ENCODE measurements at regions not wholly inside any gene's neighbourhood (a gene's known extent, or its start where the extent isn't known, plus 50 kb on each side); places are given as distances from the start of the nearest gene placed in this dataset.
"Not testable (repeated sequence)": the region's sequence is repeated elsewhere in the genome, so short reads cannot be mapped to it uniquely, and the experiment has no call there.

DNA sequence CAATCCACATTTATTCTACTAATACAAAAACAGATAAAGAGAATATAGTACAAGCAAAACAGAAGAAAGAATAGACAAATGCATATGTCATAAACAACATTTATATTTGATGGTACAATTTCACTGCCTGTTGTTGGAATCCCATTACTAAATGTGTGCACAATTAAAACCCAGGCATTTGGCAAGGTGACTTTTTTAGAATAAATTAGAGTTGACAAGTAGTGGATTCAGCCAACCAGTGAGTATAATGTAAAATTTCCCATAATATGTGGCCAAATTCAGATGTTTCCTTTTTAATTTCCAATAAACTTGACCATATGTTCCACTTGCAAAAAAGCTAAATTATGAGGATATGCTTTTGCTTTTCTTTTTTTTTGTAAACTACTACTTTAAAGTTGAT lies 1578.8 kb downstream of the OLFM4 start:
- H3K9ac ChIP-seq (ENCODE audit: low read length) = no peak overlapping the region
- H3K4me2 ChIP-seq (ENCODE audit: low read length) = no peak overlapping the region

DNA sequence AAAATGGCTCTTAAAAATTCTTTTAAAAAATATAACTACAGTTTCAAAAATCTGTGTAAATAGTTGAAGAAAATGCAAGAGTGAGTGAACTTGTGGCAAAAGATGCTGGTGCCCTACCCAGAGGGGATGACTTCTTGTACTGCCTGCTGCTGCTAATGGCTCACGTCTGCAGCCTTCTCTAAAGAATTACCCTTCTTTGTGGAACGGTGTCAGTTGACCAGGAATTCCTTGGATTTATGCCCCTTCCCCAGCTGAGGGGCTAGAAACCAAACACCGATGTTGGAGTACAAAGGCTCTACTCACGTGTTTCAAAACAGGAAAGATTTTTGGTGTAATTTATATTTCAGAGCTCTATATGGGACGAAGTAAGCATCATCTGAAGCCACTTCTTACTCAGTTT lies 1582.8 kb downstream of the OLFM4 start:
- H4K91ac ChIP-seq (ENCODE audit: low read depth, low read length) = no peak overlapping the region
- H2BK5ac ChIP-seq (ENCODE audit: low read depth, low read length, poor library complexity) = no peak overlapping the region
- no peaks in the 10 kb centered on the region for H3K9me3 ChIP-seq (ENCODE audit: insufficient read depth, low read depth, low read length)
- H3K27ac ChIP-seq (ENCODE audit: low read depth, low read length) = no peak overlapping the region
- no peak overlapping the region for H2BK12ac ChIP-seq (ENCODE audit: low read length)
- no peak overlapping the region for H3K18ac ChIP-seq (ENCODE audit: low read length)
- H3K4me1 ChIP-seq (ENCODE audit: control insufficient read depth in 1 of 2, insufficient read depth in 2 of 2, low read length in 2 of 2) = no peaks in the 10 kb centered on the region
- no peak overlapping the region for H2AFZ ChIP-seq (ENCODE audit: insufficient read depth, low read length, poor library complexity)
- no peak overlapping the region for H3K4me3 ChIP-seq (ENCODE audit: low read depth, low read length)
- no peak overlapping the region for H4K12ac ChIP-seq (ENCODE audit: low read depth, low read length)
- H3K9ac ChIP-seq (ENCODE audit: low read length) = no peak overlapping the region
- no peak overlapping the region for H3K14ac ChIP-seq (ENCODE audit: low read length)
- no CpG with 5 or more reads among the region's 5 CpGs for WGBS (ENCODE audit: extremely low coverage, insufficient coverage, insufficient read length)
- no peak overlapping the region for H4K8ac ChIP-seq (ENCODE audit: low read depth, low read length)
- no peak overlapping the region for H3K23ac ChIP-seq (ENCODE audit: low read length)
- H3K79me1 ChIP-seq (ENCODE audit: low read length) = no peaks in the 10 kb centered on the region
- H3K27me3 ChIP-seq (ENCODE audit: insufficient read depth, low read length) = no peaks in the 10 kb centered on the region
- no peak overlapping the region for H3K4ac ChIP-seq (ENCODE audit: low read depth, low read length)
- H3K79me2 ChIP-seq (ENCODE audit: control insufficient read depth, insufficient read depth, low read length, poor library complexity) = no peaks in the 10 kb centered on the region
- no peak for DNase-seq
- no peak overlapping the region for H2AK5ac ChIP-seq (ENCODE audit: low read length)
- no peaks in the 10 kb centered on the region for H3K36me3 ChIP-seq (ENCODE audit: control insufficient read depth in 1 of 2, insufficient read depth in 2 of 2, low read length in 2 of 2)
- H3K4me2 ChIP-seq (ENCODE audit: low read length) = no peak overlapping the region
- no peak overlapping the region for H2BK120ac ChIP-seq (ENCODE audit: insufficient read depth, low read length, poor library complexity)

More for the DNA sequence above, 1578.8 kb downstream of the OLFM4 start:
- Histone ChIP-seq H3K23ac (ENCODE audit: low read length) (no peak overlapping the region), H3K79me1 (ENCODE audit: low read length) (no peaks in the 10 kb centered on the region), H3K9me3 (ENCODE audit: insufficient read depth, low read depth, low read length) (no peaks in the 10 kb centered on the region), H2BK12ac (ENCODE audit: low read length) (no peak overlapping the region), H2BK120ac (ENCODE audit: insufficient read depth, low read length, poor library complexity) (no peak overlapping the region), H3K4ac (ENCODE audit: low read depth, low read length) (no peak overlapping the region), H3K4me1 (ENCODE audit: control insufficient read depth in 1 of 2, insufficient read depth in 2 of 2, low read length in 2 of 2) (no peaks in the 10 kb centered on the region), H3K18ac (ENCODE audit: low read length) (no peak overlapping the region), H4K91ac (ENCODE audit: low read depth, low read length) (no peak overlapping the region), H3K4me3 (ENCODE audit: low read depth, low read length) (no peak overlapping the region), H4K12ac (ENCODE audit: low read depth, low read length) (no peak overlapping the region), H4K8ac (ENCODE audit: low read depth, low read length) (no peak overlapping the region), H2AFZ (ENCODE audit: insufficient read depth, low read length, poor library complexity) (no peak overlapping the region), H3K36me3 (ENCODE audit: control insufficient read depth in 1 of 2, insufficient read depth in 2 of 2, low read length in 2 of 2) (no peaks in the 10 kb centered on the region), H3K79me2 (ENCODE audit: control insufficient read depth, insufficient read depth, low read length, poor library complexity) (no peaks in the 10 kb centered on the region), H3K27ac (ENCODE audit: low read depth, low read length) (no peak overlapping the region), H3K27me3 (ENCODE audit: insufficient read depth, low read length) (no peaks in the 10 kb centered on the region), H2BK5ac (ENCODE audit: low read depth, low read length, poor library complexity) (no peak overlapping the region), H2AK5ac (ENCODE audit: low read length) (no peak overlapping the region), H3K14ac (ENCODE audit: low read length) (no peak overlapping the region)
- DNase-seq = no peak

DNA sequence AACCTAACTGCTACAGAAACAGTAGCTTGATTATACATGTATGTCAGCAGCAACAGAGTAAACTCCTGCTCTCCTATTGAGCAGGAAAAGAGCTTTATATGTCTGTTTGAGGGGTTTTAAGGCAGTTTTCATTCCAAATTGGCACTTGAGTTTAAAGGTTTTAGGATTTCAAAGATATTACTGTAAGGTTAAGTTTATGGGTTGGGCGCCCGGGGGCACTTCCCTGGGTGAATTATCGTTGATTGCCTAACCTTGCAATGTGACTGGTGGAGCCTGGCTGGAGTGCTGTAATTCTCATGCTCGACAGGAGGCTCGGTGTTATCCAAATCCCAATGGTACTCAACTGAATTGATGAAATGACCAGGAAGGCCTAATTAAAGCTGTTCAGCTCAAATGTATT lies 1586.1 kb downstream of the OLFM4 start:
- peak; percentile 2 to 3 for DNase-seq
- no peak overlapping the region for H3K14ac ChIP-seq (ENCODE audit: low read length)
- no peak overlapping the region for H2BK120ac ChIP-seq (ENCODE audit: insufficient read depth, low read length, poor library complexity)
- no peak overlapping the region for H2AFZ ChIP-seq (ENCODE audit: insufficient read depth, low read length, poor library complexity)
- H3K4me3 ChIP-seq (ENCODE audit: low read depth, low read length) = no peak overlapping the region
- no peak overlapping the region for H4K12ac ChIP-seq (ENCODE audit: low read depth, low read length)
- no peaks in the 10 kb centered on the region for H3K9me3 ChIP-seq (ENCODE audit: insufficient read depth, low read depth, low read length)
- H2BK12ac ChIP-seq (ENCODE audit: low read length) = no peak overlapping the region
- H2AK5ac ChIP-seq (ENCODE audit: low read length) = no peak overlapping the region
- H3K9ac ChIP-seq (ENCODE audit: low read length) = no peak overlapping the region
- H3K36me3 ChIP-seq (ENCODE audit: control insufficient read depth in 1 of 2, insufficient read depth in 2 of 2, low read length in 2 of 2) = no peaks in the 10 kb centered on the region
- H3K27me3 ChIP-seq (ENCODE audit: insufficient read depth, low read length) = no peaks in the 10 kb centered on the region
- no peak overlapping the region for H3K27ac ChIP-seq (ENCODE audit: low read depth, low read length)
- WGBS (ENCODE audit: extremely low coverage, insufficient coverage, insufficient read length) = no CpG with 5 or more reads among the region's 5 CpGs
- H3K79me2 ChIP-seq (ENCODE audit: control insufficient read depth, insufficient read depth, low read length, poor library complexity) = no peaks in the 10 kb centered on the region
- H3K4ac ChIP-seq (ENCODE audit: low read depth, low read length) = no peak overlapping the region
- H3K18ac ChIP-seq (ENCODE audit: low read length) = no peak overlapping the region
- H2BK5ac ChIP-seq (ENCODE audit: low read depth, low read length, poor library complexity) = no peak overlapping the region
- no peaks in the 10 kb centered on the region for H3K79me1 ChIP-seq (ENCODE audit: low read length)
- no peak overlapping the region for H4K8ac ChIP-seq (ENCODE audit: low read depth, low read length)
- H3K4me1 ChIP-seq (ENCODE audit: control insufficient read depth in 1 of 2, insufficient read depth in 2 of 2, low read length in 2 of 2) = no peaks in the 10 kb centered on the region
- no peak overlapping the region for H3K4me2 ChIP-seq (ENCODE audit: low read length)
- H4K91ac ChIP-seq (ENCODE audit: low read depth, low read length) = no peak overlapping the region
- no peak overlapping the region for H3K23ac ChIP-seq (ENCODE audit: low read length)

DNA sequence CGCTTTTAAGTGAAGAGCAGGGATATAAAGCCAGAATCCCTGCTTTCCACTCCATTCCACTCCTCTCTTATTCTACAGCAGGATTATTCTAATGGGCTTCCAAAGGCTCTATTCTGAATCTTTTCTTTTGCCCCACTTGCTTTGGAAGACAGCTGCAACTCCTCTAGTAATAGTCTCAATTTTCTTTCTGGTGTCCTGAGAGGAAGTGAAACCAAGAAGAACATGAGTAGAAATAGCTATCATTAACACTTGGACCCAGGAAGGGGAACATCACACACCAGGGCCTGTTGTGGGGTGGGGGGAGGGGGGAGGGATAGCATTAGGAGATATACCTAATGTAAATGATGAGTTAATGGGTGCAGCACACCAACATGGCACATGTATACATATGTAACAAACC lies 1597.9 kb downstream of the OLFM4 start:
- H3K14ac ChIP-seq (ENCODE audit: low read length); H4K8ac ChIP-seq (ENCODE audit: low read depth, low read length); H2BK12ac ChIP-seq (ENCODE audit: low read length); H3K36me3 ChIP-seq (ENCODE audit: control insufficient read depth in 1 of 2, insufficient read depth in 2 of 2, low read length in 2 of 2); H3K79me1 ChIP-seq (ENCODE audit: low read length); H3K18ac ChIP-seq (ENCODE audit: low read length); H2BK120ac ChIP-seq (ENCODE audit: insufficient read depth, low read length, poor library complexity); H3K4ac ChIP-seq (ENCODE audit: low read depth, low read length); H3K4me3 ChIP-seq (ENCODE audit: low read depth, low read length); H3K27me3 ChIP-seq (ENCODE audit: insufficient read depth, low read length); DNase-seq; H3K4me1 ChIP-seq (ENCODE audit: control insufficient read depth in 1 of 2, insufficient read depth in 2 of 2, low read length in 2 of 2); H2AFZ ChIP-seq (ENCODE audit: insufficient read depth, low read length, poor library complexity); H3K79me2 ChIP-seq (ENCODE audit: control insufficient read depth, insufficient read depth, low read length, poor library complexity); H3K23ac ChIP-seq (ENCODE audit: low read length); H2BK5ac ChIP-seq (ENCODE audit: low read depth, low read length, poor library complexity); H4K12ac ChIP-seq (ENCODE audit: low read depth, low read length); H3K9me3 ChIP-seq (ENCODE audit: insufficient read depth, low read depth, low read length); H2AK5ac ChIP-seq (ENCODE audit: low read length); H3K27ac ChIP-seq (ENCODE audit: low read depth, low read length); H3K9ac ChIP-seq (ENCODE audit: low read length); H3K4me2 ChIP-seq (ENCODE audit: low read length); H4K91ac ChIP-seq (ENCODE audit: low read depth, low read length): not testable (repeated sequence)
- WGBS (ENCODE audit: extremely low coverage, insufficient coverage, insufficient read length) = no CpG with 5 or more reads among the region's 1 CpG
